ENCODE measurements at regions not wholly inside any gene's neighbourhood (a gene's known extent, or its start where the extent isn't known, plus 50 kb on each side); places are given as distances from the start of the nearest gene placed in this dataset.
"Not testable (repeated sequence)": the region's sequence is repeated elsewhere in the genome, so short reads cannot be mapped to it uniquely, and the experiment has no call there.

- DNase-seq (ENCODE audit: low spot score), result no peak
Measured at GRCh38 chr17:77037943-77038342, 102.8 kb upstream of the SEC14L1 start.

- no peak for DNase-seq (ENCODE audit: low spot score)
Measured at GRCh38 chr17:77038884-77039555, 101.7 kb upstream of the SEC14L1 start.

- DNase-seq (ENCODE audit: low spot score), result no peak
Measured at GRCh38 chr17:77042476-77043231, 98.1 kb upstream of the SEC14L1 start.

GRCh38 chr17:77045441-77046041, 95.2 kb upstream of the SEC14L1 start:
- DNase-seq (ENCODE audit: low spot score), result no peak

GRCh38 chr17:77049440-77049839, 91.3 kb upstream of the SEC14L1 start:
- no peak for DNase-seq (ENCODE audit: low spot score)

- DNase-seq (ENCODE audit: low spot score), result not testable (repeated sequence)
Measured at GRCh38 chr17:77050901-77051300, 89.9 kb upstream of the SEC14L1 start.

- DNase-seq (ENCODE audit: low spot score), result no peak
Measured at GRCh38 chr17:77054936-77055335, 85.8 kb upstream of the SEC14L1 start.

GRCh38 chr17:77055453-77055852, 85.3 kb upstream of the SEC14L1 start:
- DNase-seq (ENCODE audit: low spot score), result no peak

- DNase-seq (ENCODE audit: low spot score), result no peak
Measured at GRCh38 chr17:77058016-77058415, 82.8 kb upstream of the SEC14L1 start.

GRCh38 chr17:77061669-77062068, 79.1 kb upstream of the SEC14L1 start:
- DNase-seq (ENCODE audit: low spot score), result no peak

GRCh38 chr17:77064598-77064997, 76.2 kb upstream of the SEC14L1 start:
- DNase-seq (ENCODE audit: low spot score), result no peak

- DNase-seq (ENCODE audit: low spot score), result no peak
Measured at GRCh38 chr17:77066165-77066564, 74.6 kb upstream of the SEC14L1 start.

GRCh38 chr17:77066726-77067409, 73.9 kb upstream of the SEC14L1 start:
- peak; percentile 38 for DNase-seq (ENCODE audit: low spot score)

- DNase-seq (ENCODE audit: low spot score), result no peak
Measured at GRCh38 chr17:77068915-77069314, 71.9 kb upstream of the SEC14L1 start.

GRCh38 chr17:77070888-77071279, 69.9 kb upstream of the SEC14L1 start:
- no peak for DNase-seq (ENCODE audit: low spot score)

- no peak for DNase-seq (ENCODE audit: low spot score)
Measured at GRCh38 chr17:77071925-77072490, 68.8 kb upstream of the SEC14L1 start.

GRCh38 chr17:77072670-77073069, 68.1 kb upstream of the SEC14L1 start:
- no peak for DNase-seq (ENCODE audit: low spot score)

GRCh38 chr17:77074681-77075080, 66.1 kb upstream of the SEC14L1 start:
- DNase-seq (ENCODE audit: low spot score), result no peak

- DNase-seq (ENCODE audit: low spot score), result no peak
Measured at GRCh38 chr17:77076124-77076830, 64.5 kb upstream of the SEC14L1 start.

GRCh38 chr17:77083531-77083930, 57.2 kb upstream of the SEC14L1 start:
- no peak for DNase-seq (ENCODE audit: low spot score)

- DNase-seq (ENCODE audit: low spot score), result no peak
Measured at GRCh38 chr17:77085926-77086432, 54.8 kb upstream of the SEC14L1 start.

Data from globus pallidus (tissue), 1 donor.